GM06990 (cell line): ENCODE measurements at regions not wholly inside any gene's neighbourhood (a gene's known extent, or its start where the extent isn't known, plus 50 kb on each side); places are given as distances from the start of the nearest gene placed in this dataset.

ENCODE experiments used
- DNase-seq: peaks from one replicate; pipeline ENCODE4 v3.0.0-alpha.2; 2011; ENCODE audit not compliant: insufficient read length; ENCODE audit errors: extremely low read depth
- H3K27me3 ChIP-seq: replicated peaks from 2 replicates; pipeline ENCODE4 v1.6.0; 2011; ENCODE audit warnings: low read length; ENCODE audit not compliant: control insufficient read depth, insufficient read depth
- H3K36me3 ChIP-seq: 2 replicates; pipeline ENCODE4 v1.5.1; 2011; ENCODE audit warnings: low read length; ENCODE audit not compliant: control insufficient read depth, insufficient read depth
- H3K4me3 ChIP-seq: replicated peaks from 2 replicates; pipeline ENCODE4 v1.5.1; 2011; ENCODE audit warnings: low read depth, mild to moderate bottlenecking, control low read depth, low read length
- CTCF ChIP-seq: IDR thresholded peaks from 2 replicates; pipeline ENCODE4 v1.5.1; 2011; ENCODE audit warnings: low read length, control low read depth, mild to moderate bottlenecking, inconsistent platforms; ENCODE audit not compliant: insufficient read depth, poor library complexity, severe bottlenecking

DNA sequence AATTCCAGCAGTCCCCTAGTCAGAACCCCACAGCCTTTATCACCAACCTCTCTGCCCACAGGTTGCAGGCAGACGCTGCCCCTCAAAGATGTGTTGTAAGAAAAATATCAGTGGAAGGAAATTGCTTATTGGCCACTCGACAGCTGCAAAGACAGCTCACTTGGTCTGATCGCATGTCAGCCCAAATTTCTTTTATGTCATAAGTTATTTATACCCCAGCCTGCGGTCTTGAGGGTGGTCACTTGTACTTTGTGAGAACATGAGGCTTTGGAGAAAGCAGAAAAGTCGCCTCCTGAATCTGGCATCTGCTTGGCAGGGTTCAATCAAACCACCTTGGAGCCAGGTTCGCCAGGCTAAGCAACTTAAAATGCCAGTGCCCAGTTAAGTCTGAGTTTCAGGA lies 236.5 kb upstream of the CDH4 start:
- Histone ChIP-seq H3K36me3 (no peaks in the 10 kb centered on the region), H3K27me3 (no peaks in the 10 kb centered on the region), H3K4me3 (no peak overlapping the region)
- no peak for DNase-seq
- no peak for TF ChIP-seq CTCF

GRCh38 chr20:61019322-61019721 lies 232.7 kb upstream of the CDH4 start:
- no peaks in the 10 kb centered on the region for H3K27me3 ChIP-seq
- H3K4me3 ChIP-seq: no peak overlapping the region
- H3K36me3 ChIP-seq: no peaks in the 10 kb centered on the region
- no peak for TF ChIP-seq CTCF
- DNase-seq: no peak

DNA sequence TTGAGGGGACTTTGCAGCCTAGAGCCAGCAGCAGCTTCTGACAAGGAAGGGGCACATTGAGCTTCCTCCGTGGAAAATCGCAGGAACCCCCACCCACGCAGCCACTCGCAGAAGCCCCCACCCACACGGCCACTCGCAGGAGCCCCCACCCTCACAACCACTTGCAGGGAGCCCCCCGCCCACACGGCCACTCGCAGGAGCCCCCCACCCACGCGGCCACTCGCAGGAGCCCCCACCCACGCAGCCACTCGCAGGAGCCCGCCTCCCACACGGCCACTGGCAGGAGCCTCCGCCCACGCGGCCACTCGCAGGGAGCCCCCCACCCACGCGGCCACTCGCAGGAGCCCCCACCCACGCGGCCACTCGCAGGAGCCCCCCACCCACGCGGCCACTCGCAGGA lies 228.4 kb upstream of the CDH4 start:
- Histone ChIP-seq H3K4me3 (no peak overlapping the region), H3K36me3 (no peaks in the 10 kb centered on the region), H3K27me3 (no peaks in the 10 kb centered on the region)
- no peak for TF ChIP-seq CTCF
- DNase-seq: no peak

DNA sequence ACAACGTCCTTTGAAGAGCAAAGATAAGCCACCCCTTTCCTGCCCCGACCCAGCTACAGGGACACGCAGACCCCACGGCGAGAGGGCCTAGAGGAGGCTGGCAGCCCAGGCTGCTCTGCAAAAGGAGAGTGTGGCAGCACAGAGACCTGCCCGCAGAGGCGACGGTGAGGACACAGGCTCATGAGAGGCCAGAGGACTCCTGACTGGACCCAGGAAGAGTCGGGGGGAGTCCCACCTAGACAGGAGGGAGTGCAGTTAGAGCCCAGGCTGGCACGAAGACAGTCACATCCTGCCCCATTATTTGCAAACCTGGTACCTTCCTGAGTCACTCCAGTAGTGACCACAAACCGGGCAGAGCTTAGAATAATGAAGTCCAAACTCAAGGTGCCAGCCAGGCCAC lies 227.7 kb upstream of the CDH4 start:
- no peak overlapping the region for H3K4me3 ChIP-seq
- TF ChIP-seq CTCF: no peak
- no peak for DNase-seq
- H3K36me3 ChIP-seq: no peaks in the 10 kb centered on the region
- H3K27me3 ChIP-seq: no peaks in the 10 kb centered on the region

DNA sequence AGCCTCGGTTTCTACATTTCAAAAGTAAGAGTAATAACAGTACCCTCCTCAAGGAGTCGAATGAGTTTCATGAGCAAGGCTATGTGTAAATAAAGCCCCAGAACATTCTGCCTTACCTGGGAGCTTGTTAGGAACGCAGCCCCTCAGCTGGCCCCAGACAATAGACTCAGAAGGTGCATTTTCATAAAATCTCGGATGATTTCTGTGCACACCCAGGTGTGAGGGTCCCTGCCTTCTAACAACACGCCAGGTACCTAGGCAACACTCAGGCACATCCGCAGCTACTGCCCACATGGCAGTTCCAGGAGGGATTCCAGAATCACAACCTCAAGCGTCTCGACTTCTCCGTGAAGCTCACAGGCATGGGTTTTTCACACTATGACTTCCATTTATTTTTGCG lies 226.5 kb upstream of the CDH4 start:
- no peak for TF ChIP-seq CTCF

DNA sequence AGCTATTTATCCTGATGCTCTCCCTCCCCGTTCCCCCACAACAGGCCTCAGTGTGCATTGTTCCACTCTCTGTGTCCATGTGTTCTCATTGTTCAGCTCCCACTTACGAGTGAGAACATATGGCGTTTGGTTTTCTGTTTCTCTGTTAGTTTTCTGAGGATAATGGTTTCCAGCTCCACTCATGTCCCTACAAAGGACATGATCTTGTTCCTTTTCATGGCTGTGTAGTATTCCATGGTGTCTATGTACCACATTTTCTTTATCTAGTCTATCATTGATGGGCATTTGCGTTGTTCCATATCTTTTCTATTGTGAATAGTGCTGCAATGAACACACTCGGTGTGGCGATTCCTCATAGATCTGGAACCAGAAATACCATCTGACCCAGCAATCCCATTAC lies 225.9 kb upstream of the CDH4 start:
- no peak for TF ChIP-seq CTCF
- H3K36me3 ChIP-seq: no peaks in the 10 kb centered on the region
- H3K4me3 ChIP-seq: no peak overlapping the region
- DNase-seq: no peak
- no peaks in the 10 kb centered on the region for H3K27me3 ChIP-seq

More for the DNA sequence above, 226.5 kb upstream of the CDH4 start:
- DNase-seq: no peak
- Histone ChIP-seq H3K27me3 (no peaks in the 10 kb centered on the region), H3K36me3 (no peaks in the 10 kb centered on the region), H3K4me3 (no peak overlapping the region)
